Stimulated activated CD4-positive, alpha-beta T cell treated with anti-CD3 and anti-CD28 coated beads, Interleukin-1b, Interleukin-23, amount 100 ng/mL, for 24 hours (primary cell): ENCODE measurements at regions not wholly inside any gene's neighbourhood (a gene's known extent, or its start where the extent isn't known, plus 50 kb on each side); places are given as distances from the start of the nearest gene placed in this dataset.

Source experiments
- DNase-seq, 4 experiments: peaks; one replicate each; pipeline ENCODE4 v3.0.0-alpha.2; 2020; ENCODE audit warnings: low read depth in 4 of 4, low spot score in 1 of 4

GRCh38 chr17:5635949-5636348 lies 51.6 kb upstream of the NLRP1 start:
- DNase-seq, result no peak

GRCh38 chr17:5638596-5638995 lies 54.3 kb upstream of the NLRP1 start:
- no peak for DNase-seq

GRCh38 chr17:5640726-5641125 lies 56.4 kb upstream of the NLRP1 start:
- no peak for DNase-seq

- DNase-seq, result no peak
Observed at GRCh38 chr17:5642752-5643151, 58.4 kb upstream of the NLRP1 start.

GRCh38 chr17:5644065-5644464 lies 59.8 kb upstream of the NLRP1 start:
- no peak for DNase-seq

- no peak for DNase-seq
Observed at GRCh38 chr17:5651348-5651747, 67.0 kb upstream of the NLRP1 start.

GRCh38 chr17:5661491-5662125 lies 77.3 kb upstream of the NLRP1 start:
- DNase-seq, result no peak

GRCh38 chr17:5662409-5663085 lies 78.2 kb upstream of the NLRP1 start:
- no peak for DNase-seq

GRCh38 chr17:5665164-5665563 lies 80.9 kb upstream of the NLRP1 start:
- no peak for DNase-seq

GRCh38 chr17:5667871-5668270 lies 83.6 kb upstream of the NLRP1 start:
- DNase-seq, result no peak

- DNase-seq, result no peak
Observed at GRCh38 chr17:5668557-5669138, 84.3 kb upstream of the NLRP1 start.

GRCh38 chr17:5669191-5669590 lies 84.9 kb upstream of the NLRP1 start:
- DNase-seq, result no peak

- DNase-seq, result no peak
Observed at GRCh38 chr17:5672141-5672540, 87.8 kb upstream of the NLRP1 start.

- DNase-seq, result no peak
Observed at GRCh38 chr17:5672815-5673430, 88.6 kb upstream of the NLRP1 start.

- DNase-seq, result no peak
Observed at GRCh38 chr17:5675625-5676421, 91.5 kb upstream of the NLRP1 start.

GRCh38 chr17:5677620-5678019 lies 93.3 kb upstream of the NLRP1 start:
- no peak for DNase-seq

- no peak for DNase-seq
Observed at GRCh38 chr17:5678171-5678570, 93.9 kb upstream of the NLRP1 start.

GRCh38 chr17:5680766-5681165 lies 96.5 kb upstream of the NLRP1 start:
- DNase-seq, result no peak

- DNase-seq, result no peak
Observed at GRCh38 chr17:5683241-5683640, 98.9 kb upstream of the NLRP1 start.

- DNase-seq, result no peak
Observed at GRCh38 chr17:5686074-5686635, 101.8 kb upstream of the NLRP1 start.

GRCh38 chr17:5687646-5688045 lies 103.3 kb upstream of the NLRP1 start:
- DNase-seq, result no peak
